CD4-positive, alpha-beta memory T cell (primary cell): ENCODE measurements at regions not wholly inside any gene's neighbourhood (a gene's known extent, or its start where the extent isn't known, plus 50 kb on each side); places are given as distances from the start of the nearest gene placed in this dataset.

ENCODE experiments used
- CTCF ChIA-PET: fragments of 350-600 bp; sonication (Branson Sonifier 250); formaldehyde crosslinking; loops from one replicate; lab custom pipeline; 2021; ENCODE audit warnings: inconsistent platforms; ENCODE audit not compliant: partially characterized antibody; lab: Charles Lee
- POLR2A ChIA-PET: fragments of 350-600 bp; sonication (Branson Sonifier 250); formaldehyde crosslinking; loops from one replicate; lab custom pipeline; 2021; ENCODE audit not compliant: partially characterized antibody; lab: Charles Lee
- DNase-seq, 5 donors: peaks; one replicate each; pipeline versions ENCODE4 v3.0.0 to v3.0.0-alpha.2; 2020 to 2022; ENCODE audit warnings: mixed read lengths in 1 of 5
- H3K27ac ChIP-seq: one replicate; pipeline ENCODE4 v1.7.0; 2013; ENCODE audit warnings: low read depth, low read length
- H3K27me3 ChIP-seq: 2 replicates; pipeline ENCODE4 v1.7.0; 2013; ENCODE audit warnings: mild to moderate bottlenecking, low read length, moderate library complexity; ENCODE audit not compliant: insufficient read depth
- H3K36me3 ChIP-seq: 2 replicates; pipeline ENCODE4 v1.7.0; 2013; ENCODE audit warnings: mild to moderate bottlenecking, low read length, moderate library complexity; ENCODE audit not compliant: insufficient read depth
- H3K4me1 ChIP-seq: 2 replicates; pipeline ENCODE4 v1.7.0; 2013; ENCODE audit warnings: mild to moderate bottlenecking, low read length, moderate library complexity; ENCODE audit not compliant: insufficient read depth
- H3K4me3 ChIP-seq, 2 donors: one replicate each; pipeline ENCODE4 v1.7.0; 2013; ENCODE audit warnings: low read length in 2 of 2, mild to moderate bottlenecking in 1 of 2
- H3K9me3 ChIP-seq, 2 donors: one replicate each; pipeline ENCODE4 v1.7.0; 2013; ENCODE audit warnings: low read length in 2 of 2, control low read depth in 1 of 2; ENCODE audit not compliant: control insufficient read depth in 1 of 2
- H3K27ac Mint-ChIP-seq, 7 donors: one replicate each; pipeline ENCODE4 v1.8.0; 2020 to 2021; ENCODE audit warnings: mixed read lengths in 7 of 7, mild to moderate bottlenecking in 6 of 7, inconsistent platforms in 3 of 7, moderate library complexity in 3 of 7
- H3K27me3 Mint-ChIP-seq, 2 donors: one replicate each; pipeline ENCODE4 v1.8.0; 2020 to 2021; ENCODE audit warnings: mixed read lengths in 2 of 2
- H3K36me3 Mint-ChIP-seq, 2 donors: one replicate each; pipeline ENCODE4 v1.8.0; 2020 to 2021; ENCODE audit warnings: mixed read lengths in 2 of 2, inconsistent platforms in 1 of 2, mild to moderate bottlenecking in 1 of 2
- H3K4me1 Mint-ChIP-seq, 4 donors: one replicate each; pipeline ENCODE4 v1.8.0; 2020 to 2021; ENCODE audit warnings: mixed read lengths in 4 of 4, mild to moderate bottlenecking in 1 of 4
- H3K4me3 Mint-ChIP-seq, 8 donors: one replicate each; pipeline ENCODE4 v1.8.0; 2020 to 2021; ENCODE audit warnings: mixed read lengths in 8 of 8, mild to moderate bottlenecking in 7 of 8, moderate library complexity in 6 of 8, inconsistent platforms in 3 of 8
- H3K9me3 Mint-ChIP-seq, 8 donors: one replicate each; pipeline ENCODE4 v1.8.0; 2020 to 2021; ENCODE audit warnings: mixed read lengths in 8 of 8, mild to moderate bottlenecking in 5 of 8, inconsistent platforms in 3 of 8, moderate library complexity in 1 of 8
- intact Hi-C: fragments of 100-400 bp; cut with micrococcal nuclease; formaldehyde crosslinking; loops from one replicate; pipeline ENCODE4 v1.15.1; 2023

GRCh38 chr12:127582074-127582473 lies 684.9 kb upstream of the TMEM132C start:
- ChIA-PET POLR2A (no interaction called here), CTCF (no interaction called here)

GRCh38 chr12:127583041-127583440 lies 683.9 kb upstream of the TMEM132C start:
- Mint-ChIP-seq H3K9me3 (peaks cover 0 to 10% (median 3%) of the 10 kb centered on the region in 8 donors), H3K4me1 (no peaks in the 10 kb centered on the region), H3K4me3 (no peak overlapping the region), H3K27ac (no peak overlapping the region), H3K36me3 (no peaks in the 10 kb centered on the region), H3K27me3 (peaks cover 2 to 3% of the 10 kb centered on the region in 2 donors)
- Histone ChIP-seq H3K9me3 (no peaks in the 10 kb centered on the region), H3K36me3 (no peaks in the 10 kb centered on the region), H3K4me3 (no peak overlapping the region), H3K27me3 (no peaks in the 10 kb centered on the region), H3K4me1 (no peaks in the 10 kb centered on the region), H3K27ac (no peak overlapping the region)
- intact Hi-C loops = no loop called here
- CTCF ChIA-PET = no interaction called here
- no peak for DNase-seq
- POLR2A ChIA-PET = no interaction called here

More at GRCh38 chr12:127582074-127582473, 684.9 kb upstream of the TMEM132C start:
- H3K27ac ChIP-seq = no peak overlapping the region
- no peak overlapping the region for H3K4me3 Mint-ChIP-seq
- intact Hi-C loops = no loop called here
- no peak for DNase-seq
- no peaks in the 10 kb centered on the region for H3K36me3 Mint-ChIP-seq
- peaks cover 0 to 10% (median under 1%) of the 10 kb centered on the region in 8 donors for H3K9me3 Mint-ChIP-seq
- H3K4me1 Mint-ChIP-seq = no peaks in the 10 kb centered on the region
- no peaks in the 10 kb centered on the region for H3K4me1 ChIP-seq
- H3K9me3 ChIP-seq = no peaks in the 10 kb centered on the region
- no peak overlapping the region for H3K4me3 ChIP-seq
- H3K27ac Mint-ChIP-seq = no peak overlapping the region
- no peaks in the 10 kb centered on the region for H3K36me3 ChIP-seq
- H3K27me3 Mint-ChIP-seq = peaks cover 0 to 2% of the 10 kb centered on the region in 2 donors
- no peaks in the 10 kb centered on the region for H3K27me3 ChIP-seq

GRCh38 chr12:127588249-127588648 lies 678.7 kb upstream of the TMEM132C start:
- no peaks in the 10 kb centered on the region for H3K9me3 ChIP-seq
- DNase-seq = no peak
- ChIA-PET POLR2A (no interaction called here), CTCF (no interaction called here)
- Mint-ChIP-seq H3K27ac (no peak overlapping the region), H3K4me1 (no peaks in the 10 kb centered on the region), H3K36me3 (no peaks in the 10 kb centered on the region), H3K9me3 (peaks cover 0 to 9% (median under 1%) of the 10 kb centered on the region in 8 donors), H3K27me3 (peaks cover 3 to 4% of the 10 kb centered on the region in 2 donors), H3K4me3 (no peak overlapping the region)
- H3K27ac ChIP-seq = no peak overlapping the region
- H3K4me3 ChIP-seq = no peak overlapping the region
- intact Hi-C loops = no loop called here
- H3K4me1 ChIP-seq = no peaks in the 10 kb centered on the region
- H3K36me3 ChIP-seq = no peaks in the 10 kb centered on the region
- H3K27me3 ChIP-seq = no peaks in the 10 kb centered on the region

- no peak for DNase-seq
- Mint-ChIP-seq H3K9me3 (peaks cover 0 to 9% (median under 1%) of the 10 kb centered on the region in 8 donors), H3K27ac (no peak overlapping the region), H3K27me3 (peaks cover 3 to 4% of the 10 kb centered on the region in 2 donors), H3K4me3 (no peak overlapping the region), H3K36me3 (no peaks in the 10 kb centered on the region), H3K4me1 (no peaks in the 10 kb centered on the region)
- intact Hi-C loops = no loop called here
- no peaks in the 10 kb centered on the region for H3K27me3 ChIP-seq
- ChIA-PET POLR2A (no interaction called here), CTCF (no interaction called here)
- H3K9me3 ChIP-seq = no peaks in the 10 kb centered on the region
- no peaks in the 10 kb centered on the region for H3K36me3 ChIP-seq
- no peak overlapping the region for H3K4me3 ChIP-seq
- no peaks in the 10 kb centered on the region for H3K4me1 ChIP-seq
- no peak overlapping the region for H3K27ac ChIP-seq
Measured at GRCh38 chr12:127589541-127589940, 677.4 kb upstream of the TMEM132C start.

GRCh38 chr12:127590868-127591267 lies 676.1 kb upstream of the TMEM132C start:
- H3K27ac ChIP-seq = no peak overlapping the region

GRCh38 chr12:127592245-127592644 lies 674.7 kb upstream of the TMEM132C start:
- Histone ChIP-seq H3K27ac (no peak overlapping the region), H3K4me3 (no peak overlapping the region), H3K9me3 (no peaks in the 10 kb centered on the region), H3K4me1 (no peaks in the 10 kb centered on the region), H3K27me3 (no peaks in the 10 kb centered on the region), H3K36me3 (no peaks in the 10 kb centered on the region)
- intact Hi-C loops = no loop called here
- Mint-ChIP-seq H3K27ac (no peak overlapping the region), H3K4me3 (no peak overlapping the region), H3K36me3 (no peaks in the 10 kb centered on the region), H3K9me3 (peaks cover 0 to 7% (median under 1%) of the 10 kb centered on the region in 8 donors), H3K4me1 (no peaks in the 10 kb centered on the region), H3K27me3 (peaks cover 3 to 4% of the 10 kb centered on the region in 2 donors)
- DNase-seq = no peak
- CTCF ChIA-PET = no interaction called here
- POLR2A ChIA-PET = no interaction called here

More at GRCh38 chr12:127590868-127591267, 676.1 kb upstream of the TMEM132C start:
- ChIA-PET CTCF (interaction anchor here (0.7 to 0.9 kb wide), 2 partner anchors 21 to 1939 kb away, joined by 4 read pairs; no protein-coding TSS in a partner anchor), POLR2A (no interaction called here)
- no peak overlapping the region for H3K4me3 Mint-ChIP-seq
- no peaks in the 10 kb centered on the region for H3K9me3 ChIP-seq
- H3K36me3 Mint-ChIP-seq = no peaks in the 10 kb centered on the region
- H3K4me3 ChIP-seq = no peak overlapping the region
- DNase-seq = no peak
- no peaks in the 10 kb centered on the region for H3K27me3 ChIP-seq
- intact Hi-C loops = no loop called here
- no peaks in the 10 kb centered on the region for H3K4me1 ChIP-seq
- no peaks in the 10 kb centered on the region for H3K4me1 Mint-ChIP-seq
- no peaks in the 10 kb centered on the region for H3K36me3 ChIP-seq
- H3K9me3 Mint-ChIP-seq = peaks cover 0 to 9% (median under 1%) of the 10 kb centered on the region in 8 donors
- H3K27me3 Mint-ChIP-seq = peaks cover 3 to 4% of the 10 kb centered on the region in 2 donors
- H3K27ac Mint-ChIP-seq = no peak overlapping the region

GRCh38 chr12:127594351-127594970 lies 672.5 kb upstream of the TMEM132C start:
- Histone ChIP-seq H3K4me3 (no peak overlapping the region), H3K27me3 (no peaks in the 10 kb centered on the region), H3K9me3 (no peaks in the 10 kb centered on the region), H3K27ac (no peak overlapping the region), H3K36me3 (no peaks in the 10 kb centered on the region), H3K4me1 (no peaks in the 10 kb centered on the region)
- Mint-ChIP-seq H3K27me3 (peaks cover 2% of the 10 kb centered on the region in 2 donors), H3K36me3 (no peaks in the 10 kb centered on the region), H3K4me3 (no peak overlapping the region), H3K9me3 (peaks cover 0 to 2% (median 0%) of the 10 kb centered on the region in 8 donors), H3K27ac (no peak overlapping the region), H3K4me1 (no peaks in the 10 kb centered on the region)
- intact Hi-C loops = no loop called here
- CTCF ChIA-PET = no interaction called here
- no peak for DNase-seq
- POLR2A ChIA-PET = no interaction called here
